Thyroid gland (tissue), 4 donors: ENCODE measurements at regions not wholly inside any gene's neighbourhood (a gene's known extent, or its start where the extent isn't known, plus 50 kb on each side); places are given as distances from the start of the nearest gene placed in this dataset.

Experiments
- DNase-seq, 2 donors: peaks; one replicate each; pipeline ENCODE4 v3.0.0-alpha.2; 2019
- H3K27ac ChIP-seq, 3 donors: fragments of 200-600 bp; sonication (generic); 1 replicate in 2 of 3; 2 replicates in 1 of 3; pipeline ENCODE4 v1.5.1; 2016 to 2019; ENCODE audit warnings: mild to moderate bottlenecking in 1 of 3, moderate library complexity in 1 of 3
- H3K27me3 ChIP-seq: fragments of 200-600 bp; sonication (generic); one replicate; pipeline ENCODE4 v1.5.1; 2019
- H3K36me3 ChIP-seq, 2 donors: fragments of 200-600 bp; sonication (generic); one replicate each; pipeline ENCODE4 v1.5.1; 2016 to 2019
- H3K4me1 ChIP-seq, 2 donors: fragments of 200-600 bp; sonication (generic); one replicate each; pipeline ENCODE4 v1.5.1; 2017 to 2019
- H3K4me3 ChIP-seq, 3 donors: fragments of 200-600 bp; sonication (generic); replicated peaks in 1 of 3; 1 replicate in 2 of 3; 2 replicates in 1 of 3; pipeline ENCODE4 v1.5.1; 2016; ENCODE audit warnings: mild to moderate bottlenecking in 1 of 3
- H3K9me3 ChIP-seq: fragments of 200-600 bp; sonication (generic); one replicate; pipeline ENCODE4 v1.5.1; 2017
- CTCF ChIP-seq, 6 experiments: fragments of 200-600 bp in 3 of 6; fragments of 450-650 bp in 3 of 6; sonication (generic) in 3 of 6; IDR thresholded peaks; one replicate each; pipeline ENCODE4 v1.5.1; 2016 to 2019; ENCODE audit warnings: antibody characterized with exemption in 6 of 6, mild to moderate bottlenecking in 2 of 6, inconsistent platforms in 1 of 6, moderate library complexity in 1 of 6
- POLR2A ChIP-seq, 2 donors: fragments of 450-650 bp; IDR thresholded peaks; one replicate each; pipeline ENCODE4 v1.6.1; 2017; ENCODE audit warnings: antibody characterized with exemption in 2 of 2, mild to moderate bottlenecking in 2 of 2, moderate library complexity in 1 of 2
- WGBS, 2 donors: methylation state at CpG; one replicate each; pipeline ENCODE4 v1.1.5; 2017; 5-methylcytosine and 5-hydroxymethylcytosine counted together
- intact Hi-C: fragments of 100-400 bp; cut with DNase I; formaldehyde crosslinking; loops from one replicate; pipeline ENCODE4 v1.15.1; 2023

- Histone ChIP-seq H3K9me3 (no peaks in the 10 kb centered on the region), H3K27ac (no peak overlapping the region), H3K4me1 (no peaks in the 10 kb centered on the region), H3K4me3 (no peak overlapping the region), H3K27me3 (no peaks in the 10 kb centered on the region), H3K36me3 (no peaks in the 10 kb centered on the region)
- no peak for TF ChIP-seq CTCF (IDR thresholded peaks at IDR 0.05)
- no peak for TF ChIP-seq POLR2A (IDR thresholded peaks at IDR 0.05)
- WGBS, 2 donors, result 83 to 92% methylated on average over 2 of the region's 2 CpGs
- no peak for DNase-seq
- intact Hi-C loops, result no loop called here
These were observed 556.3 kb downstream of the LTN1 start for GRCh38 chr21:28436286-28436932.

- no peak for DNase-seq
- intact Hi-C loops, result no loop called here
- H3K4me1 ChIP-seq, result no peaks in the 10 kb centered on the region
- 84 to 86% methylated on average over 5 of the region's 5 CpGs for WGBS, 2 donors
- H3K4me3 ChIP-seq, result no peak overlapping the region
- TF ChIP-seq POLR2A (IDR thresholded peaks at IDR 0.05), result no peak
- no peak for TF ChIP-seq CTCF (IDR thresholded peaks at IDR 0.05)
- H3K27ac ChIP-seq, result no peak overlapping the region
- no peaks in the 10 kb centered on the region for H3K27me3 ChIP-seq
- H3K36me3 ChIP-seq, result no peaks in the 10 kb centered on the region
- no peaks in the 10 kb centered on the region for H3K9me3 ChIP-seq
These were observed 561.0 kb downstream of the LTN1 start for GRCh38 chr21:28431527-28432200.

- no peak for DNase-seq
- TF ChIP-seq POLR2A (IDR thresholded peaks at IDR 0.05), result no peak
- TF ChIP-seq CTCF (IDR thresholded peaks at IDR 0.05), result no peak
- H3K4me3 ChIP-seq, result no peak overlapping the region
- H3K4me1 ChIP-seq, result no peaks in the 10 kb centered on the region
- no peaks in the 10 kb centered on the region for H3K27me3 ChIP-seq
- intact Hi-C loops, result no loop called here
- no peaks in the 10 kb centered on the region for H3K36me3 ChIP-seq
- H3K9me3 ChIP-seq, result no peaks in the 10 kb centered on the region
- 94 to 97% methylated on average over 2 of the region's 2 CpGs for WGBS, 2 donors
- H3K27ac ChIP-seq, result no peak overlapping the region
These were observed 561.7 kb downstream of the LTN1 start for GRCh38 chr21:28431022-28431421.

GRCh38 chr21:28429161-28429560, 563.5 kb downstream of the LTN1 start:
- Histone ChIP-seq H3K9me3 (no peaks in the 10 kb centered on the region), H3K36me3 (no peaks in the 10 kb centered on the region), H3K27ac (no peak overlapping the region), H3K4me1 (no peaks in the 10 kb centered on the region), H3K4me3 (no peak overlapping the region), H3K27me3 (no peaks in the 10 kb centered on the region)
- intact Hi-C loops, result no loop called here
- DNase-seq, result no peak
- TF ChIP-seq CTCF (IDR thresholded peaks at IDR 0.05), result no peak
- no peak for TF ChIP-seq POLR2A (IDR thresholded peaks at IDR 0.05)
- 79 to 84% methylated on average over 2 of the region's 2 CpGs for WGBS, 2 donors

- no peak overlapping the region for H3K4me3 ChIP-seq
- DNase-seq, result no peak
- TF ChIP-seq CTCF (IDR thresholded peaks at IDR 0.05), result no peak
- no peak for TF ChIP-seq POLR2A (IDR thresholded peaks at IDR 0.05)
- H3K36me3 ChIP-seq, result no peaks in the 10 kb centered on the region
- 94 to 100% methylated on average over 1 of the region's 1 CpG for WGBS, 2 donors
- H3K4me1 ChIP-seq, result no peaks in the 10 kb centered on the region
- no peaks in the 10 kb centered on the region for H3K27me3 ChIP-seq
- intact Hi-C loops, result no loop called here
- no peak overlapping the region for H3K27ac ChIP-seq
- no peaks in the 10 kb centered on the region for H3K9me3 ChIP-seq
These were observed 565.2 kb downstream of the LTN1 start for GRCh38 chr21:28427394-28428022.
